SKM-1 treated with dmso at 0.1 percent for 144 hours (cell line): ENCODE measurements at regions not wholly inside any gene's neighbourhood (a gene's known extent, or its start where the extent isn't known, plus 50 kb on each side); places are given as distances from the start of the nearest gene placed in this dataset.
A peak's percentile ranks its signal among the peaks of the same experiment; 100 is the strongest.
"Not testable (repeated sequence)": the region's sequence is repeated elsewhere in the genome, so short reads cannot be mapped to it uniquely, and the experiment has no call there.

Experiments used
- DNase-seq: peaks from one replicate; lab custom pipeline; 2025; ENCODE audit not compliant: unreplicated experiment; lab: John Stamatoyannopoulos, UW

GRCh38 chr1:149352205-149352604 is 122.6 kb upstream of the NBPF19 start:
- not testable (repeated sequence) for DNase-seq

GRCh38 chr1:149354579-149354978 is 120.3 kb upstream of the NBPF19 start:
- DNase-seq, result not testable (repeated sequence)

- DNase-seq, result not testable (repeated sequence)
Observed at GRCh38 chr1:149355748-149356147, 119.1 kb upstream of the NBPF19 start.

DNA sequence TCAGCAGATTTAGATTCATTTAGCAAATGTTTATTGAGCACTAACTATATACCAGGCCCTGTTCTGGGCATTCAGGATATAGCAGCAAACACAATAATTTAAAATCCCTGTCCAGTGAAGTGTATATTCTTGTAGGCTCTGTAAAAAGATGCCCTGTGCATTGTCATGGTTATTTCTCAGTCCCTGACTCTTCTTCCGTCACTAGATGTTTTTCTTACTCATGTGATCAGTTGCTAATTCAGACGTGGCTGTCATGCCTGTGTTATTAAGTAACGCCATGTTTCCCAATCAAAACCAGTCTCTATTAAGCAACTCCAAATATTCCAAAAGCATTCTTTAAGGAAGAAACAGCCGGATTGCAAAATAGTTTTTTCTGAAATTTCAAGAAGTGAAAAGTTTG is 118.7 kb upstream of the NBPF19 start:
- DNase-seq, result not testable (repeated sequence)

DNA sequence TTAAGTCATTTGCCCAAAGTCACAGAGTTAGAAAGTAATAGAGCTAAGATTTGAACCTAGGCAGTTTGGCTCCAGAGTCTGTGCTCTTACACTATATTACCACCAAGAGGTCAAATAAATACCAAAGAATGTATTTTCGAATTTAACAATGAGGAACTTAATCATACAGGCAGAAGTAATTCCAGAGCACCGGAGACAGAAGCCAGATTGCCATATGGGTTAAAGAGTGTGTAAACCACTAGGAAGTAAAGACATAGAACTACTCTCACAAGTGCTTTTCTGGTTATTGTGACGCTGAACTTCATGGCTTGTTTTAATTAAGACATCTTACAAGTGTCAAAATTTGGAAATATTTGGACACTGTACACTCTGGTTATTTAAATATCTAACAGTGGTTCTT is 114.5 kb upstream of the NBPF19 start:
- not testable (repeated sequence) for DNase-seq

DNA sequence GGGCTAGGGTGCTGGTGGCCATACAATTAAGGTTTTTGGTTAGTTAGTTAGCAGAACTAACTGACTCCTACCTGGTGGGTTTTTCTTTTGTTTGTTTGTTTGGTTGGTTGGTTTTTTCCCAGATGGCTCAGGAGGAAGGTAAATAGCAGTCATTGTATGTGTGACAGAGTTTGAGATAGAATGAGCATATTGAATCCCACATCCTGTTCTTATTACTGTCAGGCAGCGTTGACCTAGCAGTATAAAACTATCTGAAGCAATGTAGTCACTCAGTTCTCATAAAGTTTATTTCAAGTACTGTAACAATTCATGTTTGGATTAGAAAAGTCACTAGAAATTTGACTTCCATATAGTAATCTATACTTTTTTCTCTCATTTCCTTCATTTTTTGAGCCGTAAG is 113.5 kb upstream of the NBPF19 start:
- DNase-seq, result not testable (repeated sequence)

DNA sequence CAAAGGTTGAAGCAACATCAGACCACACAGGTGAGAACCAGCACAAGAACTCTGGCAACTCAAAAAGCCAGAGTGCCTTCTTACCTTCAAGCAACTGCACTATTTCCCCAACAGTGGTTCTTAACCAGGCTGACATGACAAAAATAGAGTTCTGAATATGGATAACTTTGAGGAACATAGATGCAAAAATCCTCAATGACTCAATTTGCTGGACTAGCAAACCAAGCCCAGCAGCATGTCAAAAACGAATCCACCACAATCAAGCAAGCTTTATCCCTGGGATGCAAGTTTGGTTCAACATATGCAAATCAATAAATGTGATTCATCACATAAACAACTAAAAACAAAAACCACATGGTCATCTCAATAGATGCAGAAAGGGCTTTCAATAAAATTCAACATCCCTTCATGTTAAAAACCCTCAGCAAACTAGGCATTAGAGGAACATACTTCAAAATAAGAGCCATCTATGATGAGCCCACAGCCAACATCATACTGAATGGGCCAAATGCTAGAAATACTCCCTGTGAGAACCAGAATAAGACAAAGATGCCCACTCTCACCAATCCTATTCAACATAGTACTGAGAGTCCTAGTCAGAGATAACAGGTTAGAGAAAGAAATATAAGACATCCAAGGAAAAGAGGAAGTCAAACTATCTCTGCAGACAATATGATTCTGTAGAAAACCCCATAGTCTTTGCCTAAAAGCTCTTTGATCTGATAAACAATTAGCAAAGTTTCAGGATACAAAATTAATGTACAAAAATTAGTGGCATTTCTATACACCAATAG is 110.5 kb upstream of the NBPF19 start:
- DNase-seq, result not testable (repeated sequence)

DNA sequence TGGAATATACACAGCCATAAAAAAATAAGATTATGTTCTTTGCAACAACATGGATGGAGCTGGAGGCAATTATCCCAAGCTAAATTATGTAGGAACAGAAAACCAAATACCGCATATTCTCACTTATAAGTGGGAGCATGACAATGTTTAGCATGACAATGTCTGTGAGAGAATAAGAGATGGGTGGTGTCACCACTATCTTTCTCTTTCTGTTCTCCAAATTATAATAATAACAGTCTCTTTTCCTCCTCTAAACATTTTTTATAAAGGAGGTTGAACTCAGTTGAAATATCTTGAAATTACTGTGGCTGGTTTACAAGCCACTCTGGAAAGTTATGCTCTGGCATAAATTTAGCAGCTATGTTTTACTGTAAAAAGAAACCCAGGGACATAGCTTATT is 108.4 kb upstream of the NBPF19 start:
- not testable (repeated sequence) for DNase-seq

- DNase-seq, result not testable (repeated sequence)
Observed at GRCh38 chr1:149367472-149368044, 107.3 kb upstream of the NBPF19 start.

GRCh38 chr1:149368337-149368736 is 106.5 kb upstream of the NBPF19 start:
- DNase-seq, result not testable (repeated sequence)

DNA sequence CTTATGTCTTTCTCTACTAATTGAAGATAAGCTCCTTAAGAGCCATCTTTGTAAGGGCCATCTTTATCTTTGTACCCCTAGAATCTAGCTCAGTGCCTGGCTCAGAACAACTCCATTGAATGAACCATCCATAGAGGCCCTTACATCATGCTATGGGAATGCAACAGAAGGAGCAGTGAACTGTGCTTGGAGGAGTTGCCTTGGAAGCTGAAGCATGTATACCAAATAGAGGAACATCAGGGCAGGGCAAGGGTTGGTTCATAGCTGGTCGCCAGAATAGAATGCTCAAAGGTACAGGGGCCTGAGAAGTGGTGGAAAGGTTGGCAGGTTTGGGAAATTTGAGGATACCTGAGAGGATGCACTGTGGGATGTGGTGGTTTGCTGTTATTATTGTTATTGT is 105.8 kb upstream of the NBPF19 start:
- not testable (repeated sequence) for DNase-seq

DNA sequence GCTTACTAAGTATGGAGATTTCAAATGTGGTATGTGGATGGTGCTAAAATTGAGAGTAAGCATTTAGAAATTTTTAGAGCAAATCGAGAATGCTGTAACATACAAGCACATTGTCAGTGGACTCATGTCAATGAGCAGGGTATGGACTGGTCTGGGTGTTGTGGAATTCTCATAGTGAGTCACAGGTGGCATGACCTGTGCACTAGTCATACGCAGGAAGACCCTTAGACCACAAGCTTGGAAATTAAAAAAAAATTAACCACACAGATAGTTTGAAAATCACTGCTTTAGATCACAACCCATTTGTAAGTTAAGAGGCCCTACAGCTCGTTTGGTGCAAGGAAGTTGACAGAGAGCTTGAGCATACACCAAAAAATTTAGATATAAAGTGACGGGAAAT is 102.9 kb upstream of the NBPF19 start:
- DNase-seq, result not testable (repeated sequence)

DNA sequence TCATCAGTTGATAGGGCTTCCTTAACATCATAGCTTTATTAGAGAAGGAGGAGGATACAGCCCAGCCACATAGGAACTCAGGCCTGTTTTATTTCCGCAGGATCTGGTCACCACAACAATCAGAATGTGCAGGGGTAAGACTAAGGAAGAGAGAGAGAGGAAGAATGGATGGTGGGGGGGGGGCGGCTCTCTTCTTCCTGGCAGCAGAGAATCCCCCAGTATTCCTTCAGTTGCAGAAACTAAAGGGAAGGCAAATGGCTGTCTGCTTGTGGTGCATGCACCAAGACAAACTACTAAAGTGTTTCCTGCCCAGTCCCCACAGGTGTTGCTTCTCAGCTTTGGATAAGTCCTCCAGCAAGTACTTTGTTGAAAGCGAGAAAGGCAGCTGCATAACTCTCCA is 96.4 kb upstream of the NBPF19 start:
- DNase-seq, result not testable (repeated sequence)

GRCh38 chr1:149390173-149390926 is 84.5 kb upstream of the NBPF19 start:
- peak; percentile 72 for DNase-seq

- DNase-seq, result not testable (repeated sequence)
Observed at GRCh38 chr1:149390931-149391330, 83.9 kb upstream of the NBPF19 start.

DNA sequence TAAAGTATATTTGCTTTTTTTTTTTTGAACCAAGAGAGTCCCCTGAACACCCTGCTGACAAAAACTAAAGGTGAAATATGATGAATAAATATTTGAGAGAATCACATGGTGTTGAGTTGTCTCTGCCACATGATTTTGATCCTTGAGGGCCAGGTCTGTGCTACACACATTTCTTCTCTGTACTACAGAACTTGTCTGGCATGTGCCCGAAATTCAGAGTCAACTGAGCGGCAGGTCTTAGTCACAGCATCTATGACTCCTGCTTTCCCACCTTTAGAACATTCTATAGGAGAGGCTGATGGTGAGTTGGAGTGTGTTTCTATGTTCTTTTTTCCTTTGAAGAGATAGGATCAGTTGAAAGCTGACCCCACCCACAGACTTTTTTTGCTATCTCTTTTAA is 79.0 kb upstream of the NBPF19 start:
- DNase-seq, result not testable (repeated sequence)

- DNase-seq, result not testable (repeated sequence)
Observed at GRCh38 chr1:149398527-149398926, 76.3 kb upstream of the NBPF19 start.

DNA sequence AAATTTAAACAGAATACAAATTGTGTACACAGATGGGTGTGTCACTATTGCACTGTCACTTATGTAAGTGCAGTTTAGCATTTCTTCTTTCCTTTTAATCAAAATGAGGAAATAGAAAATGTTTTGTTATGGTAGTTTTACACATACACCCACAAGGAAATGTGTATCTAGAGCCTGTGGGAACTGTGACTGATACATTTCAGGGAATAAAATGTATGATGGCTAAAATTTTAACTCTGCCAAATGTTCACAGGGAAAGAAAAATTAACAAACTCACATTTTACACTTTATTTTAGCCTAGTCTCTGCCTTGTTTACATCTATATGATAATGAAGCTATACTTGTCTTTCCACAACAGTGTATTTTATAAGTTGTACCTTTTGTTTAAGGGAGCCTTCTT is 66.4 kb upstream of the NBPF19 start:
- DNase-seq, result not testable (repeated sequence)

GRCh38 chr1:149415373-149415772 is 59.5 kb upstream of the NBPF19 start:
- DNase-seq, result not testable (repeated sequence)

- DNase-seq, result not testable (repeated sequence)
Observed at GRCh38 chr1:149418782-149419181, 56.1 kb upstream of the NBPF19 start.

- DNase-seq, result not testable (repeated sequence)
Observed at GRCh38 chr1:149423122-149423521, 51.7 kb upstream of the NBPF19 start.
